Calu3 (cell line): ENCODE measurements at regions not wholly inside any gene's neighbourhood (a gene's known extent, or its start where the extent isn't known, plus 50 kb on each side); places are given as distances from the start of the nearest gene placed in this dataset.

Experiments used
- BruUV-seq: library from RNA; stranded (reverse); fragments of 400-500 nt; replicated peaks from 2 replicates; lab custom pipeline; 2021; lab: Mats Ljungman, UMichigan
- CTCF ChIA-PET: fragments of 300-600 bp; sonication (Branson Sonifier 250); formaldehyde crosslinking; loops from one replicate; lab custom pipeline; 2022; ENCODE audit warnings: antibody characterized with exemption; lab: Charles Lee
- DNase-seq: peaks from one replicate; pipeline ENCODE4 v3.0.0; 2022
- H3K27ac Mint-ChIP-seq: one replicate; pipeline ENCODE4 v1.8.0; 2022; ENCODE audit warnings: mixed read lengths; ENCODE audit not compliant: unreplicated experiment
- H3K27me3 Mint-ChIP-seq: one replicate; pipeline ENCODE4 v1.8.0; 2022; ENCODE audit warnings: mixed read lengths; ENCODE audit not compliant: unreplicated experiment
- H3K36me3 Mint-ChIP-seq: one replicate; pipeline ENCODE4 v1.8.0; 2022; ENCODE audit warnings: mild to moderate bottlenecking, moderate library complexity, mixed read lengths; ENCODE audit not compliant: insufficient read depth, unreplicated experiment
- H3K4me1 Mint-ChIP-seq: one replicate; pipeline ENCODE4 v1.8.0; 2022; ENCODE audit warnings: mild to moderate bottlenecking, low read depth, mixed read lengths; ENCODE audit not compliant: unreplicated experiment
- H3K4me3 Mint-ChIP-seq: one replicate; pipeline ENCODE4 v1.8.0; 2022; ENCODE audit warnings: mild to moderate bottlenecking, low read depth, moderate library complexity, mixed read lengths; ENCODE audit not compliant: unreplicated experiment
- H3K9me3 Mint-ChIP-seq: one replicate; pipeline ENCODE4 v1.8.0; 2022; ENCODE audit warnings: low read depth, mixed read lengths; ENCODE audit not compliant: unreplicated experiment
- CTCF ChIP-seq: fragments of 200-600 bp; IDR thresholded peaks from one replicate; pipeline ENCODE4 v1.8.0; 2022; ENCODE audit warnings: antibody characterized with exemption; ENCODE audit not compliant: unreplicated experiment
- intact Hi-C: fragments of 100-400 bp; cut with micrococcal nuclease; formaldehyde crosslinking; loops from one replicate; pipeline ENCODE4 v1.10.0; 2022; ENCODE audit not compliant: unreplicated experiment

- Mint-ChIP-seq H3K36me3 (no peaks in the 10 kb centered on the region), H3K9me3 (no peaks in the 10 kb centered on the region), H3K4me1 (no peaks in the 10 kb centered on the region), H3K27me3 (peaks cover 7% of the 10 kb centered on the region), H3K27ac (no peak overlapping the region), H3K4me3 (no peak overlapping the region)
- CTCF ChIA-PET: no interaction called here
- intact Hi-C loops: no loop called here
- DNase-seq: no peak
- no TSS peak for BruUV-seq
- no peak for TF ChIP-seq CTCF
Observed at GRCh38 chr5:158108177-158108576, 249.2 kb upstream of the CLINT1 start.

- TF ChIP-seq CTCF: no peak
- Mint-ChIP-seq H3K4me3 (no peak overlapping the region), H3K9me3 (no peaks in the 10 kb centered on the region), H3K27me3 (peaks cover 16% of the 10 kb centered on the region), H3K27ac (no peak overlapping the region), H3K36me3 (no peaks in the 10 kb centered on the region), H3K4me1 (no peaks in the 10 kb centered on the region)
- BruUV-seq: no TSS peak
- intact Hi-C loops: no loop called here
- DNase-seq: no peak
- CTCF ChIA-PET: interaction anchor here (0.5 kb wide), 1 partner anchor 548 kb away, joined by 8 read pairs; no protein-coding TSS in a partner anchor
Observed at GRCh38 chr5:158100373-158100888, 241.5 kb upstream of the CLINT1 start.

- Mint-ChIP-seq H3K36me3 (no peaks in the 10 kb centered on the region), H3K27me3 (peaks cover 20% of the 10 kb centered on the region), H3K4me1 (no peaks in the 10 kb centered on the region), H3K4me3 (no peak overlapping the region), H3K9me3 (no peaks in the 10 kb centered on the region), H3K27ac (no peak overlapping the region)
- CTCF ChIA-PET: no interaction called here
- TF ChIP-seq CTCF: no peak
- no TSS peak for BruUV-seq
- intact Hi-C loops: no loop called here
- DNase-seq: no peak
Observed at GRCh38 chr5:158099571-158100105, 240.7 kb upstream of the CLINT1 start.

GRCh38 chr5:158096835-158097234 is 237.9 kb upstream of the CLINT1 start:
- H3K27me3 Mint-ChIP-seq: peaks cover 35% of the 10 kb centered on the region
- no peaks in the 10 kb centered on the region for H3K36me3 Mint-ChIP-seq
- intact Hi-C loops: no loop called here
- H3K9me3 Mint-ChIP-seq: no peaks in the 10 kb centered on the region
- no peak overlapping the region for H3K27ac Mint-ChIP-seq
- DNase-seq: no peak
- no peaks in the 10 kb centered on the region for H3K4me1 Mint-ChIP-seq
- no peak overlapping the region for H3K4me3 Mint-ChIP-seq
- CTCF ChIA-PET: no interaction called here
- no peak for TF ChIP-seq CTCF
- no TSS peak for BruUV-seq
